Fibroblast of mammary gland (primary cell): ENCODE measurements at regions not wholly inside any gene's neighbourhood (a gene's known extent, or its start where the extent isn't known, plus 50 kb on each side); places are given as distances from the start of the nearest gene placed in this dataset.

Experiments used
- DNase-seq: peaks from one replicate; pipeline ENCODE4 v3.0.0-alpha.2; 2010; ENCODE audit warnings: low read depth
- H3K4me3 ChIP-seq: 2 replicates; pipeline ENCODE4 v1.5.1; 2011; ENCODE audit warnings: low read depth, mild to moderate bottlenecking, low read length, moderate library complexity; ENCODE audit not compliant: control insufficient read depth
- CTCF ChIP-seq: conservative IDR thresholded peaks from 2 replicates; pipeline ENCODE4 v1.5.1; 2011; ENCODE audit warnings: low read depth, low read length, inconsistent platforms; ENCODE audit not compliant: control insufficient read depth, insufficient read depth

GRCh38 chr5:160175438-160176218 lies 53.7 kb upstream of the FABP6 start:
- DNase-seq: peak; percentile 27
- no peak for TF ChIP-seq CTCF
- H3K4me3 ChIP-seq: no peak overlapping the region

GRCh38 chr5:160174780-160175437 lies 54.4 kb upstream of the FABP6 start:
- H3K4me3 ChIP-seq: no peak overlapping the region
- DNase-seq: peak; percentile 37
- no peak for TF ChIP-seq CTCF

- no peak overlapping the region for H3K4me3 ChIP-seq
- DNase-seq: no peak
- TF ChIP-seq CTCF: no peak
Observed at GRCh38 chr5:160174290-160174689, 55.0 kb upstream of the FABP6 start.

GRCh38 chr5:160171666-160172065 lies 52.4 kb upstream of the PWWP2A start:
- no peak for TF ChIP-seq CTCF
- no peak overlapping the region for H3K4me3 ChIP-seq
- DNase-seq: peak; percentile 60

- no peak for TF ChIP-seq CTCF
- peak; percentile 97 for DNase-seq
- no peak overlapping the region for H3K4me3 ChIP-seq
Observed at GRCh38 chr5:160169326-160169725, 50.1 kb upstream of the PWWP2A start.
